ENCODE measurements at regions not wholly inside any gene's neighbourhood (a gene's known extent, or its start where the extent isn't known, plus 50 kb on each side); places are given as distances from the start of the nearest gene placed in this dataset.

DNA sequence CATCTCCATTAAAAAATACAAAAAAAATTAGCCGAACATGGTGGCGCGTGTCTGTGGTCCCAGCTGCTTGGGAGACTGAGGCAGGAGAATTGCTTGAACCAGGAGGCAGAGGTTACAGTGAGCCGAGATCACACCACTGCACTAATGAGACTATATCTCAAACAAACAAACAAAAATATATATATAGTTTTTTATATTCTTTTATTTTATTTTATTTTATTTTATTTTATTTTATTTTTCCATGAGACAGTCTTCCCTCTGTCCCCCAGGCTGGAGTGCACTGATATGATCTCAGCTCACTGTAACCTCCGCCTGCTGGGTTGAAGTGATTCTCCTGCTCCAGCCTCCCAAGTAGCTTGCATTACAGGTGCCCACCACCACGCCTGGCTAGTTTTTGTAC is 79.5 kb downstream of the IRF2BPL start:
- DNase-seq (ENCODE audit: low read depth): no peak

GRCh38 chr14:76948213-76948947 is 80.1 kb downstream of the IRF2BPL start:
- no peak for DNase-seq (ENCODE audit: low read depth)

DNA sequence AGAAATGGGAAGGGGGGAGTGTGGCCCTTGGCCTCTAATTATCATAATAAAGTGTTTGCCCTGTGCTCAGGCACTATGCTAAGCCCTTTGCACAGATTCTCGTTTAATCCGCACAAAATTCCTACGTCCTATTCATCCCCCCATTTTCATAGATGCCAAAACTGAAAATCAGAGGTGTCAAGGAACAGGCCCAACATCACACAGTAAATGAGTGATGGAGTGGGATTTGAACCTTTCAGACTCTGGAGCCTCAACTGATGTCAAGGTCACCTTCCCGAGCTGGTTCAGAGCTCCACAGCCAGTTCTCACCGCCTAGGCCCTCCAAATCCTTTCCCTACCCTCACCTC is 80.7 kb downstream of the IRF2BPL start:
- DNase-seq (ENCODE audit: low read depth): no peak

DNA sequence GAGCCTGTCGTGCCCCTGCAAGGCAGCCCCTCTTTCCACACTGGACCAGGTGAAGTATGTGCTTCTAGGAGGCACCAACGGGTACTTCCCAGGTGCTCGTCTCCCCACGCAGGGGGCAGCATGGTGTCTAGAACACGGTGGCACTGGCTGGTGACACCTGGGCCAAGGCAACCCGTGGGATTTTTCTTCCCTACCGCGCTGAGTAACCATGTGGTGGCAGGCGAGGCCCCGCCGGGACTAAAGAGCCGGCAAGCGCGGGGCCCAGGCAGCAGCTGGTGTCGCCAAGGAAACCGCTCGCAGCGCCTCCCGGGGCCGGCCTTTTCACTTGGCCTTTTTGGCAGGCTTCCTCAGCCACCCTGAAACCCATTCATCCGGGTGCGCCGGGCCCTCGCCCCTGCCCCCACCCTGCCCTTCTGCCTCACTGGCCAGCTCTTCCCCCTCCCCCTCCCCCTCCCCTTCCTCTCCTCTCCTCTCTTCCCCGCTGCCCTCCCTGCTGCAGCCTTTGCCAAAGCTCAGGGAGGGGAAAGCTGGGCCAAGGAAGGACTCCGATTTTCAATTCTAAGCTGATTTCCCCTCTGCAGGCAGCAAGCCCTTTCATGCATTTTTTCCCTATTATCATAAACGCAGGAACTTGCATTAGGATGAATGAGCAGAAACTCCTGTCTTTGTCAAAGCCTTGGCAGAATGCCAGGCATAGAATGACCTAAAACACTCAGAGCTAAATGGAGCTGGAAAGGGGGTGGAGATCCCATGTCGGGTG is 81.2 kb downstream of the IRF2BPL start:
- DNase-seq (ENCODE audit: low read depth): peak; percentile 89

- no peak for DNase-seq (ENCODE audit: low read depth)
These were observed 81.8 kb downstream of the IRF2BPL start for GRCh38 chr14:76946753-76947077.

DNA sequence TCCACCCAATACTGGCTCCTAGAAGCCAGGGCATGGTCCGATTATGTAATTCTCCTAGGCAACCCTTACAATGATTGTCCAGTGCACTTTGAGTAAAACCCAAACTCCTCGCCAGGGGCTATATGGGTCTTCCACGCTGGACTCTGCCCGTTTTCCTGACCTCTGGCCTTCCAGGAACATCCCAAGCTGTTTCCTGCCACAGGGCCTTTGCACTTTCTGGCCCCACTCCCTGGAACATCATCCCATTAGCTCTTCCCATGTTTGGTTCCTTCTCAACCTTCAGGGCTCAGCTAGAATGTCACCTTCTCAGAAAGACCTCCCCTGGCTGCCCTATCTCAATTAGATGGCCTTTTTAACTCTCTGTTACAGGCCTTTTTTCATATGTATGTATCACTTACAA is 85.4 kb downstream of the IRF2BPL start:
- DNase-seq (ENCODE audit: low read depth): no peak

GRCh38 chr14:76941946-76942805 is 86.3 kb downstream of the IRF2BPL start:
- no peak for DNase-seq (ENCODE audit: low read depth)

GRCh38 chr14:76941544-76941943 is 87.0 kb downstream of the IRF2BPL start:
- DNase-seq (ENCODE audit: low read depth): no peak

DNA sequence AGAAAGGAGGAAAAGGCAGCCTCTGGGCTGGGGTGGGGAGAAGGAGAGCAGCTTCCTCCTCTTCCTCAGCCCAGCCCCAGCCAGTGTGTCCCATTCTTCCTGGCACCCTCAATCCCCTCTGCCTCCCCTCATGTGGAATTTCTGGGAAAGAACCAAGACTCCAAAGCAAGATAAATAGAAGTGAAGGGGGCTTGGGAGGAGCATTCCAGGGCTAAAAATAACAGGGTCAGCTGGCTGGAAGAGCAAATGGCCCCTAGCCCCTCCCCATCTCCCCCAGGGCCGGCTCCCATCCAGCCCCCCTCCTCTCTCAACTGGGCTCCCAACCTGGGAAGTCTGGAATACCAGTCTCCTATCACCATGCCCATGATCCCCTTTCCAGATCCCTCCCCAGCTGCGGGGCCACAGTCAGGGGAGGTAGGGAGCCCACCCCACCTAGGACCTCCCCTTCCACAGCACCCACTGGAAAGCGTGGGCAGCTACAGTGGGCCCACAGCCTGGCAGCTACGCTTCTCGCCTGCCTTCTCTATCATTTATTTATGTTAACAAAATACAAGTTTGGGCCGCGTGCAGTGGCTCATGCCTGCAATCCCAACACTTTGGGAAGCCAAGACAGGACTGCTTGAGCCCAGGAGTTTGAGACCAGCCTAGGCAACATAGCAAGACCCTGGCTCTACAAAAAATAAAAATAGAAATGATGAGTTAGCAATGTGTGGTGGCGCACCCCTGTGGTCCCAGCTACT is 88.3 kb downstream of the IRF2BPL start:
- no peak for DNase-seq (ENCODE audit: low read depth)

- no peak for DNase-seq (ENCODE audit: low read depth)
These were observed 89.3 kb downstream of the IRF2BPL start for GRCh38 chr14:76939015-76939742.

GRCh38 chr14:76938092-76938500 is 90.4 kb downstream of the IRF2BPL start:
- DNase-seq (ENCODE audit: low read depth): peak; percentile 42

- peak; percentile 50 for DNase-seq (ENCODE audit: low read depth)
These were observed 91.1 kb downstream of the IRF2BPL start for GRCh38 chr14:76937181-76938091.

GRCh38 chr14:76936483-76936882 is 92.0 kb downstream of the IRF2BPL start:
- no peak for DNase-seq (ENCODE audit: low read depth)

- DNase-seq (ENCODE audit: low read depth): no peak
These were observed 95.0 kb downstream of the IRF2BPL start for GRCh38 chr14:76933515-76933914.

- DNase-seq (ENCODE audit: low read depth): no peak
These were observed 96.7 kb downstream of the IRF2BPL start for GRCh38 chr14:76931631-76932402.

- no peak for DNase-seq (ENCODE audit: low read depth)
These were observed 98.0 kb downstream of the IRF2BPL start for GRCh38 chr14:76930549-76930948.

DNA sequence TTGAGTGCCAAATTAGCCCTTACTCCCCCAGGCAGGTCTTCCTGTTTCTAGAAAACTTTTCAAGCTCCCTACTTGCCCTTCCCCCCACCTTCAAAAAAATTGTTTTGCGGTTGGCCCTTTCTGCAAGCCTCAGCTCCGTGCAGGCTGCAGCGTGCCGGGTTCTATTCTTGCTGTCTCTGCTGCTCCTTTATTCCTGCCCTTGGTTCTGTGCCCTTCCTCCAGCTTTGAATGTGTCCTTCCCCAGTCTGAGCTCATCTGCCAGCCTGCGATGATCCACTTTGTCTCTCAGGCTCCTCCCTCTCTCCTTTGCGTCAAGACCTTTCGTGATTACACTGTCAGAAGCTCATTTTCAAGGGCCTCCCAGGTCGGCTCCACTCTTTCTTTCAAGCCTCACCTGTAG is 98.6 kb downstream of the IRF2BPL start:
- no peak for DNase-seq (ENCODE audit: low read depth)

- no peak for DNase-seq (ENCODE audit: low read depth)
These were observed 100.4 kb downstream of the IRF2BPL start for GRCh38 chr14:76927971-76928700.

All from ELR (cell line).